MM.1S (cell line): ENCODE measurements at regions not wholly inside any gene's neighbourhood (a gene's known extent, or its start where the extent isn't known, plus 50 kb on each side); places are given as distances from the start of the nearest gene placed in this dataset.

ENCODE experiments used
- CTCF ChIP-seq: fragments of 300-600 bp; sonication (generic); IDR thresholded peaks from 2 replicates; pipeline ENCODE4 v1.5.1; 2016; ENCODE audit warnings: antibody characterized with exemption, low read length, mixed read lengths
- EZH2 ChIP-seq: fragments of 300-600 bp; sonication (generic); optimal IDR thresholded peaks from 2 replicates; pipeline ENCODE3; 2017; ENCODE audit warnings: low read depth, mild to moderate bottlenecking, antibody characterized with exemption, low read length, mixed read lengths
- EZH2phosphoT487 ChIP-seq: fragments of 300-600 bp; sonication (generic); IDR thresholded peaks from 2 replicates; pipeline ENCODE4 v1.6.1; 2018; ENCODE audit warnings: antibody characterized with exemption, low read length

- no peak for TF ChIP-seq CTCF
- TF ChIP-seq EZH2, result no peak
- TF ChIP-seq EZH2phosphoT487, result no peak
These were observed 603.4 kb upstream of the CDH11 start for GRCh38 chr16:65725156-65725845.
